ENCODE measurements at regions not wholly inside any gene's neighbourhood (a gene's known extent, or its start where the extent isn't known, plus 50 kb on each side); places are given as distances from the start of the nearest gene placed in this dataset.

DNA sequence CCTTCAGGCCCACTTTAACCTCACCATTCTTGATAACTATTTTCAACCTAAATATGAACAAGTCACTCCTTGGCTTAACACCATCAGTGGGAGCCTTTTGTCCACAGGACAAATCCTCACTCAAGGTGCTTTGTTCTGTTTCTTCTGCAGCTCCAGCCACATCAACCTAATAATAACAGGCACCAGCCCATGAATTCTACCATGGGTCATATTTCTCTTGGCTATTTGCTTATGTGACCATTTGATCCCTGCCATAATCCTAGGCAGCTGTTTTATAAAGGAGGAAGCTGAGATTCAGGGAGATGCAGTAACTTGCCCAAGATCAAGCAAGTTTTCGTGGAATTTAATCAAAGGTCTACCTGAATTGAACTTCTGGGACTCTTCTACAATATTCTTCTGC is 561.3 kb downstream of the DHX35 start:
- Histone ChIP-seq H3K9ac (ENCODE audit: low read depth, low read length) (no peak overlapping the region), H3K27me3 (ENCODE audit: control insufficient read depth, insufficient read depth, low read length) (no peaks in the 10 kb centered on the region), H3K4me1 (ENCODE audit: control insufficient read depth, insufficient read depth, low read length) (no peaks in the 10 kb centered on the region), H3K36me3 (ENCODE audit: control insufficient read depth, insufficient read depth, low read length) (no peaks in the 10 kb centered on the region), H3K4me3 (ENCODE audit: low read depth, low read length) (no peak overlapping the region), H3K9me3 (ENCODE audit: control insufficient read depth, insufficient read depth, low read length) (no peaks in the 10 kb centered on the region)

DNA sequence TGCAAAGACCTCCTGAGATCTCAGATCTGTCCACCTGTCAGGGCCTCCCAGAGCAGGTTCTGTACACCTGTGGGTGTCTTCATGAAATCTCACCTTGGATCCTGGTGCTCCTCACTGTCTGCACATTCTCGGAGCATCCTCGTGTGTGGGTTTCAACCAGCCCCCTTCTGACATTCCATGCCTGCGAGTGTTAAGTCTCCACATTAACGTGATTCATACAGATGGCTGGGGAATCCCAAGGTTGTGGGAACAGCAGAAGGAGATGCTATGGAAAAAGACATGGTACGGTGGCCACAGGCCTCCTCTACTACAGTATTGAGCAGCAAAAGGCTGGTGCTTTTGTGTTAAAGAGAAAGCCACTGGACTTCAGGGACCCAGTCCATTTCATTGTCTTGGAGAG is 556.5 kb downstream of the DHX35 start:
- no peak overlapping the region for H3K9ac ChIP-seq (ENCODE audit: low read depth, low read length)
- H3K9me3 ChIP-seq (ENCODE audit: control insufficient read depth, insufficient read depth, low read length) = no peaks in the 10 kb centered on the region
- no peaks in the 10 kb centered on the region for H3K4me1 ChIP-seq (ENCODE audit: control insufficient read depth, insufficient read depth, low read length)
- H3K27me3 ChIP-seq (ENCODE audit: control insufficient read depth, insufficient read depth, low read length) = no peaks in the 10 kb centered on the region
- no peak overlapping the region for H3K4me3 ChIP-seq (ENCODE audit: low read depth, low read length)
- H3K36me3 ChIP-seq (ENCODE audit: control insufficient read depth, insufficient read depth, low read length) = no peaks in the 10 kb centered on the region

DNA sequence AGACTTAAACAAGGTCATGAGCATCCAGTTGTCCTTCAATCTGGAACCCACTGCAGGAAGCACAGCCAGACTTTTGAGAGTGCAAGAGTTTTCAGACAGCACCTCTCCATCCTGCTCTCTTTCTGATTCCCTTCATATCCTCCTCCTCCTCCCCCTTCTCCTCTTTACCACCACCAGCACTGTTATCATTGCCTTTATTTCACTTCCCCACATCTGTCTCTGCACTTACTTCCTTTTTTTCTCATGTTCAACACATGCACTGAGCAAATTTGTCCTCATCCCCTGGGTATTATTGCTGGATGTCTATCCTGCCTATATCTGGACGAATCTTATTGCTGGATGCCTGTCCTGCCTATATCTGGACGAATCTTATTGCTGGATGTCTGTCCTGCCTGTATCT is 554.8 kb downstream of the DHX35 start:
- Histone ChIP-seq H3K9ac (ENCODE audit: low read depth, low read length) (no peak overlapping the region), H3K4me1 (ENCODE audit: control insufficient read depth, insufficient read depth, low read length) (no peaks in the 10 kb centered on the region), H3K36me3 (ENCODE audit: control insufficient read depth, insufficient read depth, low read length) (no peaks in the 10 kb centered on the region), H3K9me3 (ENCODE audit: control insufficient read depth, insufficient read depth, low read length) (no peaks in the 10 kb centered on the region), H3K4me3 (ENCODE audit: low read depth, low read length) (no peak overlapping the region), H3K27me3 (ENCODE audit: control insufficient read depth, insufficient read depth, low read length) (no peaks in the 10 kb centered on the region)

DNA sequence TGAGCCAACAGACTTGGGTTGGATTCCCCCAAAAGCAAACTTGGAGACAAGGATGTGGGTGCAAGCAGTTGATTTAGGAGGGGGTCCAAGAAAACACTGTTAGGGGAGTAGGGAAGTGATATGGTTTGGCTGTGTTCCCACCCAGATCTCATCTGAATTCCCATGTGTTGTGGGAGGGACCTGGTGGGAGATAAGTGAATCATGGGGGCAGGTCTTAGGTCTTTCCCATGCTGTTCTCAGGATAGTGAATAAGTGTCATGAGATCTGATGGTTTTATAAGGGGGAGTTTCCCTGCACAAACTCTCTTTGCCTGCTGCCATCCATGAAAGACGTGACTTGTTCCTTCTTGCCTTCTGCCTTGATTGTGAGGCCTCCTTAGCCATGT is 542.6 kb downstream of the DHX35 start:
- no peaks in the 10 kb centered on the region for H3K9me3 ChIP-seq (ENCODE audit: control insufficient read depth, insufficient read depth, low read length)
- H3K4me3 ChIP-seq (ENCODE audit: low read depth, low read length) = no peak overlapping the region
- no peak overlapping the region for H3K9ac ChIP-seq (ENCODE audit: low read depth, low read length)
- no peaks in the 10 kb centered on the region for H3K36me3 ChIP-seq (ENCODE audit: control insufficient read depth, insufficient read depth, low read length)
- H3K4me1 ChIP-seq (ENCODE audit: control insufficient read depth, insufficient read depth, low read length) = no peaks in the 10 kb centered on the region
- H3K27me3 ChIP-seq (ENCODE audit: control insufficient read depth, insufficient read depth, low read length) = no peaks in the 10 kb centered on the region

DNA sequence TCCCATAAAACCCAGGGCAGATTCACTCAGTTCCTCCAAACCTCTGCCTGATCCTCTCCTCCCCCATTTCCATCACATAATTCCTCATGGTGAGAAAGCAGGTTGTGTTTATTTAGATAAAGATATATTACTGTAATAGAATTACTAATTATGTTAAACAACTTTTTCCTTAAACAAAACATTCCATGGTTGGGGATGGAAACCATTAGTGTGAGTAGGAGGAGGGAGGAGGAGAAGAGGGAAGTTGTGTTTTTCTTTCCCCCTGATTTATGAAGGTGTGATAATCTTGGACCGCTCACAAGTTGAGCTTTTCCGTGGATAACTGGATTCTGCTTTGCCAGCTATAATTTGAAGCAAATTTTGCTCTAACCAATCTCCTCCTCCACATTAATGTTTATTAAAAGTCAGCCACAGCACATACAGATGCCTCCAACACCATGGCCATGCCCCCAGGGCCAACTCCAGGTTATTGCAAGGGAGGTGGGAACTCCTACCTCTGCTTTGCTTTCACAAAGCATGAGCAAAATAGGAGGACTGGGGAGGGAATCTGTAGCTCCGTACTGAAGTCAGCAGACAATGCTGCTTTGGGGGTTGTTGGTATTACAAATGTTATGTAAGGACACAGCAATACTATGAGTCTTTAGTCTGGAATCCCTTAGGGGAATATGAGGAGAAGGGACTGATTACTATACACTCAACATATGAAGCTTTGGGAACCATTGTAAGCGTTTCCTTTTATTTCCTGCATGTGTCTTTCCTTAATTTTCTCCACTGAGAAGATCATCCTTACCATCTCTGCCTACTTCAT is 542.0 kb downstream of the DHX35 start:
- H3K27me3 ChIP-seq (ENCODE audit: control insufficient read depth, insufficient read depth, low read length) = no peaks in the 10 kb centered on the region
- H3K4me3 ChIP-seq (ENCODE audit: low read depth, low read length) = no peak overlapping the region
- no peak overlapping the region for H3K9ac ChIP-seq (ENCODE audit: low read depth, low read length)
- no peaks in the 10 kb centered on the region for H3K9me3 ChIP-seq (ENCODE audit: control insufficient read depth, insufficient read depth, low read length)
- H3K4me1 ChIP-seq (ENCODE audit: control insufficient read depth, insufficient read depth, low read length) = no peaks in the 10 kb centered on the region
- H3K36me3 ChIP-seq (ENCODE audit: control insufficient read depth, insufficient read depth, low read length) = no peaks in the 10 kb centered on the region

DNA sequence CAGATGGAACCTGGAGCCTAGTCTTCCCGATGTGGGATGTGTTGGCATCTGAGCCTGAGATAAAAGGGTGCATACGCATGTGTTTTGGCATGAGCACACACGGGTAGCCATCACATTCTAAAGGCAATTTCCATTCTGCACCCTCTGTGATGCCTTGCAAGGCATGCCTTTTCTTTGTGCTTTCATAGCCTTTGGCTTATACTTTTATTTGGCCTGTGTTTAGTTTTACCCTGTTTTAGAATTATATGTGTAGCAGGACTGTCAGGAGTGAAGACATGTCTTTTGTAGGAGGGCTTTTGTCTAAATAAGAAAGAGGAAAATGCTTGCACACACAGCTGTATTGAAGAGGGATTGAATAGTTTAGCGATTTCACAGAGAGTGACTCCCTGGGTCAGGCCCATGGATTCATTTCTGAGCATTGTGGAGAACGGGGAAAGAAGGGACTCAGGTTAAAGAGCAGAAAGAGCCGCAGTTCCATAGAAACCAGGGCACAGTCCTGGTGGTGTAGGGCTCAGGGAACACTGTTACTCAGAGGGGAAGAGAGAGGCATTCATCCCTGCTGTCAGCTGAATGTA is 530.2 kb downstream of the DHX35 start:
- no peak overlapping the region for H3K9ac ChIP-seq (ENCODE audit: low read depth, low read length)
- no peaks in the 10 kb centered on the region for H3K27me3 ChIP-seq (ENCODE audit: control insufficient read depth, insufficient read depth, low read length)
- H3K4me3 ChIP-seq (ENCODE audit: low read depth, low read length) = no peak overlapping the region
- no peaks in the 10 kb centered on the region for H3K4me1 ChIP-seq (ENCODE audit: control insufficient read depth, insufficient read depth, low read length)
- H3K9me3 ChIP-seq (ENCODE audit: control insufficient read depth, insufficient read depth, low read length) = no peaks in the 10 kb centered on the region
- H3K36me3 ChIP-seq (ENCODE audit: control insufficient read depth, insufficient read depth, low read length) = no peaks in the 10 kb centered on the region

DNA sequence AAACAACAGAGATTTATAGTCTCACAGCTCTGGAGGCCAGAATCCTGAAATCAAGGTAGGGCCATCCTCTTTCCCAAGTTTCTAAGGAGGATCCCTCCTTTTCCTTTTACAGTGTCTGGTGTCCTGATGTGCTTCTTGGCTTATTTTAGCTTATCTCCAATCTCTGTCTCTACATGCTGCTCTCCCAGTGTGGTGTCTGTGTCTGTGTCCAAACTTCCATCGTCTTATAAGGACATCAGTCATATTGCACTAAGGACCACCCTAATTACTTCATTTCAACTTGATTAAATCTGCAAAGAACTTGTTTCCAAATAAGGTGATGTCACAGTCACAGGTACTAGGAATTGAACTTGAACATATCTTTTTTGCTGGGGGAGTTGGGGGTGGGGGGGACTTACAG is 529.6 kb downstream of the DHX35 start:
- H3K9me3 ChIP-seq (ENCODE audit: control insufficient read depth, insufficient read depth, low read length) = no peaks in the 10 kb centered on the region
- no peak overlapping the region for H3K9ac ChIP-seq (ENCODE audit: low read depth, low read length)
- no peaks in the 10 kb centered on the region for H3K27me3 ChIP-seq (ENCODE audit: control insufficient read depth, insufficient read depth, low read length)
- no peaks in the 10 kb centered on the region for H3K4me1 ChIP-seq (ENCODE audit: control insufficient read depth, insufficient read depth, low read length)
- H3K4me3 ChIP-seq (ENCODE audit: low read depth, low read length) = no peak overlapping the region
- no peaks in the 10 kb centered on the region for H3K36me3 ChIP-seq (ENCODE audit: control insufficient read depth, insufficient read depth, low read length)

DNA sequence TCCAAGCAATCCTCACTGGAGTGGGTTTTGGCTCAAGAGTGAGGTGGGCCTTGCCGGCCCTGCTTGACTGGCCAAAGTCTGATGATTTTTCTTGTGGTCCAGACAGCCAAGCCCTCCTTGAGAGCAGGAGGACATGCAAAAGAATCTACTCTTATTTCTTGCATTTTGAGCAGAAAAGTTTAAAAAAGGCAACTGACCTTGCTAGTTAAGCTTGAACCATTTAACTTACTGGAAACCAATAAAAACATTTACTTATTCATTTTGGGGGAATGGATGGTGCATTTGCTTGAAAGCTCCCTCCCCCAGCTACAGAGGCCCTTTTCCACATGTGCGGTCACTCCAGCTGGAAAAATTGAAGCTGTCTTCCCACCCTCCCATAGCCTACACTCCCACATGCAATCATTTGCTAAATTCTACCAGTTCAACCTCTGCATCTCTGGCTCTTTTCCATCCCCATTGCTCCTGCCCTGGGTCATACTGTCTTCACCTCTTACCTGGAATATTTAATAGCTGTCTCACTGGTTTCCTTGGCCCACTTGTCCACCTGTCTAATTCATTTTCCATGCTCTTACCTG is 527.9 kb downstream of the DHX35 start:
- Histone ChIP-seq H3K36me3 (ENCODE audit: control insufficient read depth, insufficient read depth, low read length) (no peaks in the 10 kb centered on the region), H3K9ac (ENCODE audit: low read depth, low read length) (no peak overlapping the region), H3K4me3 (ENCODE audit: low read depth, low read length) (no peak overlapping the region), H3K4me1 (ENCODE audit: control insufficient read depth, insufficient read depth, low read length) (no peaks in the 10 kb centered on the region), H3K9me3 (ENCODE audit: control insufficient read depth, insufficient read depth, low read length) (no peaks in the 10 kb centered on the region), H3K27me3 (ENCODE audit: control insufficient read depth, insufficient read depth, low read length) (no peaks in the 10 kb centered on the region)

DNA sequence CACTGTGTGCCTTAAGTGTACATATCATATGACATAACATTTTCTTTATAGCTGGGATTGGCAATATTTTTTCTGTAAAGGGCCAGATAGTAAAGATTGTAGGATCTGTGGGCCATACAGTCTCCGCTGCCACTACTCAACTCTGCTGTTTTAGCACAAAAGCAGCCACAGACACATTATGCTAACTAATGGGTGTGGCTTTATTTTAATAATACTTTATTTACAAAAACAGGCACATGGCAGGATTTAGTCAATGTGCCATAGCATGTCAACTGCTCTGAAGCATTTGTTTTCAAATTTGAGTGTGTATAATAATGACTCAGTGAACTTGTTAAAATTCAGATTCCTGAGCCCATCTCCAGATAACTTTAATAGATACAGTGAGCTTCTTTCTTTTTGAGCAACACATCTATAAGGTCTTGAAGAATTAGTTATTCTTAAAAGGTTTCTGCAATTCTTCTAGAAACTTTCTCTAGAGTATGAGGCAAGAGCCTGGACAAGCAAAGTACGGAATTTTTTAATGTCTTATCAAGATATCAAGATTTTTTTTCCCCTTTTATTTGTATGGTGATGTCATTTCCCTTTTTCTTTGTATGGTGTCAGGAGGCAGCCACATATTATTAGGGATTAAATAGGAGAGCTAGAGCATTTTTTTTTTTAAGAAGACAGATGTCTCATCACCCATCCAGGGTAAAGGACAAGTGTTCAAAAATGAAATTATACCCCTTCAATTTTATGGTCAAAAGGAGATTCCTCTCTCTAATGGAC is 518.3 kb downstream of the DHX35 start:
- Histone ChIP-seq H3K36me3 (ENCODE audit: control insufficient read depth, insufficient read depth, low read length) (no peaks in the 10 kb centered on the region), H3K9ac (ENCODE audit: low read depth, low read length) (no peak overlapping the region), H3K4me1 (ENCODE audit: control insufficient read depth, insufficient read depth, low read length) (no peaks in the 10 kb centered on the region), H3K27me3 (ENCODE audit: control insufficient read depth, insufficient read depth, low read length) (peaks cover 2% of the 10 kb centered on the region), H3K4me3 (ENCODE audit: low read depth, low read length) (no peak overlapping the region), H3K9me3 (ENCODE audit: control insufficient read depth, insufficient read depth, low read length) (no peaks in the 10 kb centered on the region)

DNA sequence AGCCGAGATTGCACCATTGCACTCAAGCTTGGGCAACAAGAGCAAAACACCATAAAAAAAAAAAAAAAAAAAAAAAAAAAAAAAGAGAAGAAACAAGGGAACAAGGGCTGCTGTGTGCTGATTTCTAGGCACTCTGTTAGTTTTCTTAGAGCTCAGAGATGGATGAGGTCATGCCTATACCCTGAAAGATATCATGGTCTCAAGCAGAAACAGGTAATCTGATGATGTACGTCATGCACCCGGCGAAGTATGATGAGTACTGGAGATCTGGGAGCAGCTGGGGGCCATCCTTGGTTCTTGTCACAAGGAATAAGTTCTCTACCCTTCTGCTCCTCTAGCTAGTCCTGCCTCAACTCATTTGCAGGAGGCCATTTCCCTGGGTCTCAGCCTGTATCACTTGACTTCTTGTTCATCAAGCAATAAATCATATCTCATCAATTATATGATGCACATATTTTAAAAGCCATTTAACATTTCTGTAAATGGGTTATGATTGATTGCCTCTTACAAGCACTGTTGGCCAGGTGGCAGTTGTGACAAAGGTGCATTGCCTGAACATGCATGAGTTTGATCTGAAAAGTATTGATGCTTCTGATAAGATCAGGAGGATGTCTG is 517.2 kb downstream of the DHX35 start:
- no peak overlapping the region for H3K4me3 ChIP-seq (ENCODE audit: low read depth, low read length)
- no peaks in the 10 kb centered on the region for H3K9me3 ChIP-seq (ENCODE audit: control insufficient read depth, insufficient read depth, low read length)
- no peak overlapping the region for H3K9ac ChIP-seq (ENCODE audit: low read depth, low read length)
- no peaks in the 10 kb centered on the region for H3K4me1 ChIP-seq (ENCODE audit: control insufficient read depth, insufficient read depth, low read length)
- peaks cover 2% of the 10 kb centered on the region for H3K27me3 ChIP-seq (ENCODE audit: control insufficient read depth, insufficient read depth, low read length)
- no peaks in the 10 kb centered on the region for H3K36me3 ChIP-seq (ENCODE audit: control insufficient read depth, insufficient read depth, low read length)

DNA sequence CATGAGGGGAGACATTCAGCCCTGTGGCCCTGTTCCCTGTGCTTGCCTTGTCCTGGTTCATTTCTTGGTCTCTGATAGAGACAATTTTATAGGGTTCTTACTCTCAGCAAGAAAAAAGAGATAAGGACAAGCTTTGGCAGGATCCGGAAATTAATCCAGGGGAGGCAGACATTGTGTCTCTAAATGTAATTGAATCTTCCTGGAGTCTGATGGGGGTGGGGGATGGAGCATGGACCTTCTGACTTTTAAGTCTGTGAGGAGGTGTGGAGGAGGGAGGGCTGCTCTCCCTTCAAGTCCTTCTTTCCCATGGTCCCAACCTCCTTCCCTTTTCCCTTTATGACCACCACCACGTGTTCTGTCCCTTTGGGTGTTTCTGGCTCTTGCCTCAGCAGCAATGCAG is 512.7 kb downstream of the DHX35 start:
- no peaks in the 10 kb centered on the region for H3K36me3 ChIP-seq (ENCODE audit: control insufficient read depth, insufficient read depth, low read length)
- no peak overlapping the region for H3K9ac ChIP-seq (ENCODE audit: low read depth, low read length)
- no peaks in the 10 kb centered on the region for H3K27me3 ChIP-seq (ENCODE audit: control insufficient read depth, insufficient read depth, low read length)

More for the DNA sequence above, 512.7 kb downstream of the DHX35 start:
- Histone ChIP-seq H3K9me3 (ENCODE audit: control insufficient read depth, insufficient read depth, low read length) (no peaks in the 10 kb centered on the region), H3K4me3 (ENCODE audit: low read depth, low read length) (no peak overlapping the region), H3K4me1 (ENCODE audit: control insufficient read depth, insufficient read depth, low read length) (no peaks in the 10 kb centered on the region)
